ENCODE measurements at regions not wholly inside any gene's neighbourhood (a gene's known extent, or its start where the extent isn't known, plus 50 kb on each side); places are given as distances from the start of the nearest gene placed in this dataset.

DNA sequence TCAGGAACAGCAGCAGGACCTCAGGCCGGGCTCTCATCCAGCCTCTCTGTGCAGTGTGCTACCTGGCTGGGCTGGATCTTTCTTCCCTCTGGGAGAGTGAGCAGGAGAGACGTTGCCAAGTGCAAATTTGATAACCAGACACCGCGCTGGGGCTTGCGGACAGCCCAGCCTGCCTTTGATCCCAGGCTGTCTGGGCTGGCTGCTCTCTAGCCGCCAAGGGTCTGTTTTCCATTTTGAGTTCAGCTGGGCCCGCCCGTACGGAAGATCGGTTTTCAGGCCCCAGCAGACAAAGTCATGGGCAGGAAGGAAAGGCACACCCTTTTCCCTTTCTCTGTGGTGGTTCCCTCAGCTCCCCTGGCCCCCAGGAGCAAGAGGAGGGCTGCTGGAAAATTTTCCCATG is 90.2 kb downstream of the CPZ start:
- Histone ChIP-seq H3K4me3 (replicated peaks in 1 of 3; ENCODE audit: insufficient read depth in 1 of 3, low read depth in 1 of 3, low read length in 3 of 3) (no peak overlapping the region), H3K79me2 (ENCODE audit: control insufficient read depth, insufficient read depth, low read length) (no peaks in the 10 kb centered on the region), H3K36me3 (ENCODE audit: control insufficient read depth in 2 of 2, extremely low read depth in 1 of 2, insufficient read depth in 2 of 2, low read length in 2 of 2) (no peaks in the 10 kb centered on the region), H3K9me3 (replicated peaks; ENCODE audit: control insufficient read depth, insufficient read depth, low read length) (no peaks in the 10 kb centered on the region), H4K20me1 (replicated peaks; ENCODE audit: control insufficient read depth, extremely low read depth, insufficient read depth, low read length) (no peaks in the 10 kb centered on the region), H3K27me3 (ENCODE audit: control insufficient read depth in 2 of 2, insufficient read depth in 2 of 2, low read length in 2 of 2) (no peaks in the 10 kb centered on the region), H3K4me2 (ENCODE audit: insufficient read depth, low read length) (no peak overlapping the region), H3K27ac (ENCODE audit: insufficient read depth, low read depth, low read length) (no peak overlapping the region), H3K9ac (replicated peaks; ENCODE audit: extremely low read depth, insufficient read depth, low read length) (no peak overlapping the region), H2AFZ (ENCODE audit: low read depth, low read length) (no peak overlapping the region), H3K9me1 (replicated peaks; ENCODE audit: control insufficient read depth, extremely low read depth, insufficient read depth, low read length) (no peaks in the 10 kb centered on the region), H3K4me1 (ENCODE audit: control insufficient read depth, extremely low read depth, insufficient read depth, low read length) (no peaks in the 10 kb centered on the region)
- dilution Hi-C loops (cut with MboI; ENCODE audit: extremely low pct_ligation_motif_present, low sequenced_read_pairs) (no loop called here), intact Hi-C loops (cut with micrococcal nuclease) (no loop called here)
- CTCF ChIA-PET, result no interaction called here
- DNase-seq (ENCODE audit: low read depth, low spot score) (no peak), FAIRE-seq (no peak)
- BruUV-seq (replicated peaks), result no TSS peak
- TF ChIP-seq FOS (IDR thresholded peaks at IDR 0.05; ENCODE audit: borderline replicate concordance, insufficient read depth, low read length), result no peak
- no peak for TF ChIP-seq JUN (IDR thresholded peaks at IDR 0.05; ENCODE audit: borderline replicate concordance, insufficient read depth, insufficient read length, low read depth)
- TF ChIP-seq EZH2 (IDR thresholded peaks at IDR 0.05; ENCODE audit: borderline replicate concordance, low read depth, low read length, severe bottlenecking), result no peak
- TF ChIP-seq MYC (IDR thresholded peaks at IDR 0.05; ENCODE audit: low read depth, low read length), result no peak
- TF ChIP-seq POLR2AphosphoS5 (IDR thresholded peaks at IDR 0.05; ENCODE audit: insufficient read depth, low read depth, low read length), result no peak
- TF ChIP-seq, protein P1, sequence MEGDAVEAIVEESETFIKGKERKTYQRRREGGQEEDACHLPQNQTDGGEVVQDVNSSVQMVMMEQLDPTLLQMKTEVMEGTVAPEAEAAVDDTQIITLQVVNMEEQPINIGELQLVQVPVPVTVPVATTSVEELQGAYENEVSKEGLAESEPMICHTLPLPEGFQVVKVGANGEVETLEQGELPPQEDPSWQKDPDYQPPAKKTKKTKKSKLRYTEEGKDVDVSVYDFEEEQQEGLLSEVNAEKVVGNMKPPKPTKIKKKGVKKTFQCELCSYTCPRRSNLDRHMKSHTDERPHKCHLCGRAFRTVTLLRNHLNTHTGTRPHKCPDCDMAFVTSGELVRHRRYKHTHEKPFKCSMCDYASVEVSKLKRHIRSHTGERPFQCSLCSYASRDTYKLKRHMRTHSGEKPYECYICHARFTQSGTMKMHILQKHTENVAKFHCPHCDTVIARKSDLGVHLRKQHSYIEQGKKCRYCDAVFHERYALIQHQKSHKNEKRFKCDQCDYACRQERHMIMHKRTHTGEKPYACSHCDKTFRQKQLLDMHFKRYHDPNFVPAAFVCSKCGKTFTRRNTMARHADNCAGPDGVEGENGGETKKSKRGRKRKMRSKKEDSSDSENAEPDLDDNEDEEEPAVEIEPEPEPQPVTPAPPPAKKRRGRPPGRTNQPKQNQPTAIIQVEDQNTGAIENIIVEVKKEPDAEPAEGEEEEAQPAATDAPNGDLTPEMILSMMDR (IDR thresholded peaks at IDR 0.05; ENCODE audit: extremely low read depth in 1 of 2, insufficient read depth in 1 of 2, low read depth in 1 of 2, low read length in 2 of 2), result no peak
- no peak for TF ChIP-seq POLR2A (IDR thresholded peaks at IDR 0.05; ENCODE audit: low read depth, low read length)
- TF ChIP-seq GATA2 (IDR thresholded peaks at IDR 0.05; ENCODE audit: insufficient read depth, insufficient read length, low read depth, low read length), result no peak
- TF ChIP-seq MAX (IDR thresholded peaks at IDR 0.05; ENCODE audit: insufficient read depth, insufficient read length), result no peak
- POLR2A ChIA-PET, result no interaction called here
